SH-SY5Y (cell line): ENCODE measurements at regions not wholly inside any gene's neighbourhood (a gene's known extent, or its start where the extent isn't known, plus 50 kb on each side); places are given as distances from the start of the nearest gene placed in this dataset.

ENCODE experiments used
- GATA2 ChIP-seq: IDR thresholded peaks from 2 replicates; pipeline ENCODE4 v1.6.1; 2011; ENCODE audit warnings: mild to moderate bottlenecking, low read depth, low read length
- GATA3 ChIP-seq: IDR thresholded peaks from 2 replicates; pipeline ENCODE4 v1.6.1; 2011; ENCODE audit warnings: low read depth, mild to moderate bottlenecking, low read length, moderate library complexity

GRCh38 chr6:97347111-97347510 is 64.1 kb upstream of the MMS22L start:
- TF ChIP-seq GATA2 (no peak), GATA3 (no peak)

- TF ChIP-seq GATA2, result no peak
- TF ChIP-seq GATA3, result no peak
These were observed 78.3 kb upstream of the MMS22L start for GRCh38 chr6:97361286-97361685.

GRCh38 chr6:97364327-97364726 is 81.3 kb upstream of the MMS22L start:
- no peak for TF ChIP-seq GATA3
- no peak for TF ChIP-seq GATA2

- TF ChIP-seq GATA2 (no peak), GATA3 (no peak)
These were observed 109.7 kb upstream of the MMS22L start for GRCh38 chr6:97392735-97393134.

GRCh38 chr6:97394160-97394748 is 111.2 kb upstream of the MMS22L start:
- TF ChIP-seq GATA2 (no peak), GATA3 (no peak)

- TF ChIP-seq GATA2 (no peak), GATA3 (no peak)
These were observed 113.9 kb upstream of the MMS22L start for GRCh38 chr6:97396880-97397279.

GRCh38 chr6:97399208-97399607 is 116.2 kb upstream of the MMS22L start:
- TF ChIP-seq GATA3 (no peak), GATA2 (no peak)

GRCh38 chr6:97401533-97401932 is 118.5 kb upstream of the MMS22L start:
- TF ChIP-seq GATA3, result no peak
- TF ChIP-seq GATA2, result no peak

GRCh38 chr6:97405818-97406409 is 122.9 kb upstream of the MMS22L start:
- no peak for TF ChIP-seq GATA2
- TF ChIP-seq GATA3, result no peak

GRCh38 chr6:97406633-97407032 is 123.6 kb upstream of the MMS22L start:
- TF ChIP-seq GATA2 (no peak), GATA3 (no peak)

- TF ChIP-seq GATA3 (no peak), GATA2 (no peak)
These were observed 128.6 kb upstream of the MMS22L start for GRCh38 chr6:97411610-97412009.

GRCh38 chr6:97412511-97412910 is 129.5 kb upstream of the MMS22L start:
- TF ChIP-seq GATA3 (no peak), GATA2 (no peak)

GRCh38 chr6:97422171-97422570 is 139.2 kb upstream of the MMS22L start:
- TF ChIP-seq GATA2, result no peak
- no peak for TF ChIP-seq GATA3

- TF ChIP-seq GATA3 (no peak), GATA2 (no peak)
These were observed 140.2 kb upstream of the MMS22L start for GRCh38 chr6:97423190-97423589.

- TF ChIP-seq GATA3 (no peak), GATA2 (no peak)
These were observed 144.6 kb upstream of the MMS22L start for GRCh38 chr6:97427648-97428047.
